ENCODE measurements at regions not wholly inside any gene's neighbourhood (a gene's known extent, or its start where the extent isn't known, plus 50 kb on each side); places are given as distances from the start of the nearest gene placed in this dataset.

DNA sequence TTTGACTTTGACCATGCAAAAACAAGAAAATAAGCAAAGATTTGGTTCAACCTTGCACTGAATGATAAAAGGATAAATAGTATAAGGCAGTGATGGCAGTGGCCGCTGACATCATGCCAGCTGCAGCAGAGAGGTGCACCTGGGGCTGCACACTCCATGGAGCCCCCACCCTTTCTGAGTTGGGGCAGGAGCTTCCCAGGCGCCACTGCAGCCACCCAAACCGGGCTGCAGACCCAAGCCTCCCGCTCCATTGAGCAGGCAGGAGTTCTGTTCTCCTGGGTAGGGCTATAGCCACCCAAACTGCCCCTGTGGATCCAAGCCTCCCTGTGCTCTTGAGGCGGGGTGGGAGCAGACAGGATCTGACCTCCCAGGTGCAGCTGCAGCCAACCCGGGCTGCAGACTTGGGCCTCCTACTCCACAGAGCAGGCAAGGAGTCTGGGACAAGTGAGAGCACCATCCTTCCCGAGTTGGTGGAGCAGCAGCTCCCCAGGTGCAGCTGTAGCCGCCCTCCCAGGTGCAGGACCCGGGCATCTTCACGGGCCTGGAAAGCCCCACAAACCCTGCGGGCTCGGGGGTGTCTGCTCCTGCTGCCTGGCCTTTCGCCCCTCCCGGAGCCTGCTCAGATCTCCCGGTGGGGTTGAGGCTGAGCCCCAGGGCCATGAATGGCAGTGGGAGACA, 537.9 kb downstream of the TENT5A start:
- TF ChIP-seq, protein P1, sequence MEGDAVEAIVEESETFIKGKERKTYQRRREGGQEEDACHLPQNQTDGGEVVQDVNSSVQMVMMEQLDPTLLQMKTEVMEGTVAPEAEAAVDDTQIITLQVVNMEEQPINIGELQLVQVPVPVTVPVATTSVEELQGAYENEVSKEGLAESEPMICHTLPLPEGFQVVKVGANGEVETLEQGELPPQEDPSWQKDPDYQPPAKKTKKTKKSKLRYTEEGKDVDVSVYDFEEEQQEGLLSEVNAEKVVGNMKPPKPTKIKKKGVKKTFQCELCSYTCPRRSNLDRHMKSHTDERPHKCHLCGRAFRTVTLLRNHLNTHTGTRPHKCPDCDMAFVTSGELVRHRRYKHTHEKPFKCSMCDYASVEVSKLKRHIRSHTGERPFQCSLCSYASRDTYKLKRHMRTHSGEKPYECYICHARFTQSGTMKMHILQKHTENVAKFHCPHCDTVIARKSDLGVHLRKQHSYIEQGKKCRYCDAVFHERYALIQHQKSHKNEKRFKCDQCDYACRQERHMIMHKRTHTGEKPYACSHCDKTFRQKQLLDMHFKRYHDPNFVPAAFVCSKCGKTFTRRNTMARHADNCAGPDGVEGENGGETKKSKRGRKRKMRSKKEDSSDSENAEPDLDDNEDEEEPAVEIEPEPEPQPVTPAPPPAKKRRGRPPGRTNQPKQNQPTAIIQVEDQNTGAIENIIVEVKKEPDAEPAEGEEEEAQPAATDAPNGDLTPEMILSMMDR (IDR thresholded peaks at IDR 0.05) = no peak
- TF ChIP-seq POLR2A (IDR thresholded peaks at IDR 0.05) (no peak), POLR2AphosphoS5 (IDR thresholded peaks at IDR 0.05) (no peak)

Measured in prostate gland (tissue), 2 donors.